ENCODE measurements at regions not wholly inside any gene's neighbourhood (a gene's known extent, or its start where the extent isn't known, plus 50 kb on each side); places are given as distances from the start of the nearest gene placed in this dataset.

GRCh38 chr1:79629414-79629813 is 622.9 kb upstream of the ADGRL4 start:
- TF ChIP-seq, protein P1, sequence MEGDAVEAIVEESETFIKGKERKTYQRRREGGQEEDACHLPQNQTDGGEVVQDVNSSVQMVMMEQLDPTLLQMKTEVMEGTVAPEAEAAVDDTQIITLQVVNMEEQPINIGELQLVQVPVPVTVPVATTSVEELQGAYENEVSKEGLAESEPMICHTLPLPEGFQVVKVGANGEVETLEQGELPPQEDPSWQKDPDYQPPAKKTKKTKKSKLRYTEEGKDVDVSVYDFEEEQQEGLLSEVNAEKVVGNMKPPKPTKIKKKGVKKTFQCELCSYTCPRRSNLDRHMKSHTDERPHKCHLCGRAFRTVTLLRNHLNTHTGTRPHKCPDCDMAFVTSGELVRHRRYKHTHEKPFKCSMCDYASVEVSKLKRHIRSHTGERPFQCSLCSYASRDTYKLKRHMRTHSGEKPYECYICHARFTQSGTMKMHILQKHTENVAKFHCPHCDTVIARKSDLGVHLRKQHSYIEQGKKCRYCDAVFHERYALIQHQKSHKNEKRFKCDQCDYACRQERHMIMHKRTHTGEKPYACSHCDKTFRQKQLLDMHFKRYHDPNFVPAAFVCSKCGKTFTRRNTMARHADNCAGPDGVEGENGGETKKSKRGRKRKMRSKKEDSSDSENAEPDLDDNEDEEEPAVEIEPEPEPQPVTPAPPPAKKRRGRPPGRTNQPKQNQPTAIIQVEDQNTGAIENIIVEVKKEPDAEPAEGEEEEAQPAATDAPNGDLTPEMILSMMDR (IDR thresholded peaks at IDR 0.05) = no peak
- TF ChIP-seq POLR2A (IDR thresholded peaks at IDR 0.05) = no peak
